GM10248 (cell line): ENCODE measurements at regions not wholly inside any gene's neighbourhood (a gene's known extent, or its start where the extent isn't known, plus 50 kb on each side); places are given as distances from the start of the nearest gene placed in this dataset.

Experiments used
- CTCF ChIA-PET: fragments of 300-600 bp; sonication (Branson Sonifier 250); formaldehyde crosslinking; extraction: SDS; loops from one replicate; lab custom pipeline; 2021; ENCODE audit warnings: antibody characterized with exemption; lab: Yijun Ruan, JAX
- POLR2A ChIA-PET: fragments of 350-650 bp; sonication (Branson Sonifier 250); formaldehyde crosslinking; extraction: SDS; loops from one replicate; lab custom pipeline; 2020; ENCODE audit warnings: antibody characterized with exemption; lab: Yijun Ruan, JAX
- DNase-seq: peaks from one replicate; pipeline ENCODE4 v3.0.0; 2012; ENCODE audit errors: extremely low spot score
- TF ChIP-seq, protein P1 (sequence below): IDR thresholded peaks from 2 replicates; pipeline ENCODE4 v1.5.1; 2012; ENCODE audit warnings: mild to moderate bottlenecking, low read depth; ENCODE audit errors: extremely low read depth, missing control alignments, control extremely low read depth

DNA sequence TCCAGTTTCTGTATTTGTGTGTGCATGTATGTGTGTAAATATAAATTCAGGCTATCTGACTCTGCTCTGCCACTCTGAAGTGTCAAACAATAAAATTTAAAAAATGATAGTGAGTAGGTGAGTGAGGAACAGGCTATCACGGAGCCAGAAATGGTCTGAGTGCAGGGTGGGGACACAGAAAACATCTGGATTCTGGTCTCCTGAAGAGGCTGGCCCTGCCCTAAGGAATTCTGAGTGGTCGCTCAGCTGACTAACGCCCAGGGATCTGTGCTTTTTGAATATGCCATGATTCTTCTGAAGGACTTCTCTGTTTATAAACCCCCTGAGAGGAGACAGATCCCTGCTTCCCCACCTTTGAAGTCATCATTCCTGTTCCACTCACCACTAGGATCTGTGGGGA is 353.9 kb upstream of the GYPC start:
- TF ChIP-seq, protein P1, sequence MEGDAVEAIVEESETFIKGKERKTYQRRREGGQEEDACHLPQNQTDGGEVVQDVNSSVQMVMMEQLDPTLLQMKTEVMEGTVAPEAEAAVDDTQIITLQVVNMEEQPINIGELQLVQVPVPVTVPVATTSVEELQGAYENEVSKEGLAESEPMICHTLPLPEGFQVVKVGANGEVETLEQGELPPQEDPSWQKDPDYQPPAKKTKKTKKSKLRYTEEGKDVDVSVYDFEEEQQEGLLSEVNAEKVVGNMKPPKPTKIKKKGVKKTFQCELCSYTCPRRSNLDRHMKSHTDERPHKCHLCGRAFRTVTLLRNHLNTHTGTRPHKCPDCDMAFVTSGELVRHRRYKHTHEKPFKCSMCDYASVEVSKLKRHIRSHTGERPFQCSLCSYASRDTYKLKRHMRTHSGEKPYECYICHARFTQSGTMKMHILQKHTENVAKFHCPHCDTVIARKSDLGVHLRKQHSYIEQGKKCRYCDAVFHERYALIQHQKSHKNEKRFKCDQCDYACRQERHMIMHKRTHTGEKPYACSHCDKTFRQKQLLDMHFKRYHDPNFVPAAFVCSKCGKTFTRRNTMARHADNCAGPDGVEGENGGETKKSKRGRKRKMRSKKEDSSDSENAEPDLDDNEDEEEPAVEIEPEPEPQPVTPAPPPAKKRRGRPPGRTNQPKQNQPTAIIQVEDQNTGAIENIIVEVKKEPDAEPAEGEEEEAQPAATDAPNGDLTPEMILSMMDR = no peak

DNA sequence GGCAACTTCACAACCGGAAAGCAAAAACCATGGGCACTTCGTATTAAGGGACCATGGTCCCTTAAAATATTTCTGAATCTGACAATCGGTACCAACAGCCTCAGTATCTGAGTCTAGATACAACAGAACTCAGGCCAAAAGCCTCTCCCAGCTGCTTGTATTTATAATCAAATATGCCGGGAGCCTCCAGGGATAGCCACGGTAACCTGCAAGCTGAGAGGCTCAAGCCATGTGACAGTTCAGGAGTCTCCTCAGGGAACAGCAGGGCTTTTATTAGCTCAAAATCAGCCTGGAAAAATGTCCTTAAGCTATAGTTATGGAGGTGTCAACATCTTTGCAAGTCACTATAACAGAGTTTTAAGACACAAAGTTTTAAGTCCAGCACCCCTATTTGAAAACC is 352.8 kb upstream of the GYPC start:
- TF ChIP-seq, protein P1 = no peak
- CTCF ChIA-PET = no interaction called here
- POLR2A ChIA-PET = no interaction called here
- DNase-seq = no peak

More for the DNA sequence above, 353.9 kb upstream of the GYPC start:
- POLR2A ChIA-PET = no interaction called here
- DNase-seq = no peak
- CTCF ChIA-PET = no interaction called here

DNA sequence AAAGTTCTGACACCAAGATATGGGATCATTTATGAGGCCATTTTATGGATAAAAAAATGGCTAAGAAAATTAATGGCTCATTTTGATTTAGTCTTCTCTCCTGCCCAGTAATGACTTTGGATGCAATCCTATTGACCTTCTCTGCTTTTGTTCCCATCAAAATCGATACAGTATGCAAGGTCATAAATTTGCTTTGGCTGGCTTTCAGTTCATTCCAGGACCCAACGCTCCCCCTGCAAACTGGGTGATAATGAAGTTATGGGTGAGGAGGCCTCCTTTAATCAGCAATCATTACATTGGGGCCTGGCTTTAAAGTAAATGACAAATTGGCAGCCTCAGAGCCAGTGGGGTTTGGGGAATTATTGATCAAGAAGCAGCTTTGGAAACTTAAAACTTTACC is 351.8 kb upstream of the GYPC start:
- no peak for DNase-seq
- CTCF ChIA-PET = no interaction called here
- TF ChIP-seq, protein P1 = no peak
- POLR2A ChIA-PET = no interaction called here

DNA sequence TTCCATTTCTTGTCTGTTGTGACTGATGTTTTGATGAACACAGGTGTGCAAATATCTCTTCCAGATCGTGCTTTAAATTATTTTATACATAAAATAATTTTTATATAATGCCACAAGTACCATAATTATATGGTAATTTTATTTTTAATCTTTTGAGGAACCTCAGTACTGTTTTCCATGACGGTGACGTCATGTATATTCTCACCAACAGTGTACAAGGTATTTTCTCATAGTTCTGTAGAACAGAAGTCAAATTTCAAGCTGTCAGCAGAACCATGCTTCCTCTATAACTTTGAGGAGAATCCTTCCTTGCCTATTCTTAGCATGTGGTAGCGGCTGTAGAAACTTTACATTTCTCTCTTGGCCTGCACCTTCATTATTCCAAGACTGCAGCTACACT is 349.4 kb upstream of the GYPC start:
- POLR2A ChIA-PET = no interaction called here
- CTCF ChIA-PET = no interaction called here
- TF ChIP-seq, protein P1 = no peak
- no peak for DNase-seq

DNA sequence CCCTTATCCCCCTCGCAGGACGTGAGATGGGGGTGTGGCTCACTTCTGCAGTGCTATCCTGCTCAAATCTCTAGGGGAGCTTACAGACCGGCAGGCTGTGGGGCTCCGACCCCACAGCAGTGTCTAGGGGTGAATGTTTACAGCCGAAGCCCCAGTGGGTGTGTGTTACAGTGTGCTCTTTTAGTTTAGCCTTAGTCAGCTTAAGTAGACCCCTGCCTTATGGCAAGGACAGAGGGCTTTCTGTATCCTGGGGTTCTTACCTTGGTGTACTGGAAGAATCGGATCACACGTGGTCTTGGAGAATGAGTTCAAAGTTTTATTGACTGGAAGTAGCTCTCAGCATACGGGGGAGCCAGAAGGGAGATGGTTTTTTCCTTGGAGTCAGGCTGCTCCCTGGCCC is 348.2 kb upstream of the GYPC start:
- ChIA-PET POLR2A (no interaction called here), CTCF (no interaction called here)
- TF ChIP-seq, protein P1 = no peak
- no peak for DNase-seq

DNA sequence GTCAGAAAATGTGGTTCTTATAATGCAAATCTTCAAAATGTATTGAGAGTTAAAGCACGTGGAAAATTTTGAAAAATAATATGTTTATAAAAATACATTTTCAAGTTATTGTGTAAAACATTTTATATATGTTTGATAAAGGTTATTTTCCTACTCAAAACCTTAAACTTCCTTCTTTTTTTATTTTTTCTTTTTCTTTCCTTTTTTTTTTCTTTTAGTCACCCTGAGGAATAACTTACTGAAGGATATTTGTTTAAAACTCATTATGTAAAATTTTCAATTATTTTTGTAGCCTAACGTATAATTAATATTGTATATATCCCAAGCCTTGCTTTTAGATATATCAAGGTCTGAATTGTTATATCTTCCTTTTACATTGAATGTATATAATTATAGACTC is 346.8 kb upstream of the GYPC start:
- POLR2A ChIA-PET = no interaction called here
- no peak for DNase-seq
- CTCF ChIA-PET = no interaction called here
- TF ChIP-seq, protein P1 = no peak

DNA sequence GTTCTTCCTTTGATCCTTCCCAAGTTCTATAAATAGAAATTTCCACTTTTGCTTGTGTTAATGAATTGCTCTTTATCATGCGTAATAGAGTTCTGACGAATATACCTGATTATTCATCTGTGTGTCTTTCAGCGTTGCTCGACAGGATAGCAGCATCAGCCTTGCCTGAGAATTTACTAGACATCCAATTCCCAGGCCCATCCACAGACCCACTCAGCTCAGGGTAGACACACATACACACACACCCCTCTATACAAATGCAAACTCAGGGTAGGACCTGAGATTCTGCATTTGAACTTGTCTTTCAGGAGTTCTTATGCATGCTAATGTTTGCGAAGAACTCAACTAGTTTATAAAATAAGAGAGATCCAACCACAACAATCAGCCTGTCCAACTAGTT is 343.4 kb upstream of the GYPC start:
- no peak for DNase-seq
- CTCF ChIA-PET = interaction anchor here (1.4 kb wide), 1 partner anchor 26 kb away, joined by 4 read pairs; no protein-coding TSS in a partner anchor
- POLR2A ChIA-PET = no interaction called here
- TF ChIP-seq, protein P1 = no peak
